Sigmoid colon (tissue), 6 donors: ENCODE measurements at regions not wholly inside any gene's neighbourhood (a gene's known extent, or its start where the extent isn't known, plus 50 kb on each side); places are given as distances from the start of the nearest gene placed in this dataset.

Experiments used
- DNase-seq: peaks from one replicate; pipeline ENCODE4 v3.0.0-alpha.2; 2019
- H3K27ac ChIP-seq, 4 donors: fragments of 200-600 bp; sonication (generic); one replicate each; pipeline ENCODE4 v1.5.1; 2016 to 2019; ENCODE audit warnings: mild to moderate bottlenecking in 1 of 4
- H3K27me3 ChIP-seq, 3 donors: fragments of 200-600 bp; sonication (generic); one replicate each; pipeline ENCODE4 v1.5.1; 2019; ENCODE audit warnings: mild to moderate bottlenecking in 1 of 3
- H3K36me3 ChIP-seq, 4 donors: fragments of 200-600 bp; sonication (generic); one replicate each; pipeline ENCODE4 v1.5.1; 2016 to 2019
- H3K4me1 ChIP-seq, 4 donors: fragments of 200-600 bp; sonication (generic); one replicate each; pipeline ENCODE4 v1.5.1; 2017 to 2019
- H3K4me3 ChIP-seq, 4 donors: fragments of 200-600 bp; sonication (generic); one replicate each; pipeline ENCODE4 v1.5.1; 2017 to 2019; ENCODE audit warnings: mild to moderate bottlenecking in 2 of 4, moderate library complexity in 1 of 4
- H3K9me3 ChIP-seq, 4 donors: fragments of 200-600 bp in 3 of 4; sonication (generic) in 3 of 4; one replicate each; pipeline versions ENCODE4 v1.5.1 to v1.6.1; 2013 to 2019
- CTCF ChIP-seq, 4 experiments: fragments of 450-650 bp in 3 of 4; fragments of 200-600 bp in 1 of 4; IDR thresholded peaks; one replicate each; pipeline ENCODE4 v1.5.1; 2016 to 2019; ENCODE audit warnings: antibody characterized with exemption in 4 of 4, mild to moderate bottlenecking in 3 of 4, moderate library complexity in 2 of 4
- EP300 ChIP-seq, 4 donors: sonication (generic); formaldehyde crosslinking; IDR thresholded peaks; one replicate each; pipeline ENCODE4 v1.6.1; 2017; ENCODE audit warnings: antibody characterized with exemption in 4 of 4
- POLR2A ChIP-seq, 2 donors: fragments of 450-650 bp; IDR thresholded peaks; one replicate each; pipeline ENCODE4 v1.6.1; 2016; ENCODE audit warnings: antibody characterized with exemption in 2 of 2, mild to moderate bottlenecking in 2 of 2, moderate library complexity in 2 of 2
- POLR2AphosphoS5 ChIP-seq, 4 donors: sonication (generic); formaldehyde crosslinking; IDR thresholded peaks; one replicate each; pipeline ENCODE4 v1.6.1; 2017; ENCODE audit warnings: antibody characterized with exemption in 4 of 4
- WGBS, 2 donors: extraction: QIAGEN DNeasy Blood & Tissue Kit; methylation state at CpG; one replicate each; pipeline ENCODE4 v1.1.7; 2013; 5-methylcytosine and 5-hydroxymethylcytosine counted together
- intact Hi-C: fragments of 100-400 bp; cut with DNase I; formaldehyde crosslinking; loops from one replicate; pipeline ENCODE4 v1.15.1; 2023
- donor health status: healthy with polysubstance abuse.
- donor health status: healthy.

GRCh38 chr14:103199124-103199523 lies 75.9 kb downstream of the TNFAIP2 start:
- Histone ChIP-seq H3K27me3 (no peaks in the 10 kb centered on the region), H3K36me3 (no peaks in the 10 kb centered on the region), H3K9me3 (peaks cover 0 to 5% (median 0%) of the 10 kb centered on the region in 4 donors), H3K4me3 (no peak overlapping the region), H3K4me1 (no peaks in the 10 kb centered on the region), H3K27ac (peak overlapping the region; percentile 39 to 73 (median 60))
- intact Hi-C loops, result no loop called here
- no peak for TF ChIP-seq POLR2A (IDR thresholded peaks at IDR 0.05)
- no peak for TF ChIP-seq POLR2AphosphoS5 (IDR thresholded peaks at IDR 0.05)
- TF ChIP-seq EP300 (IDR thresholded peaks at IDR 0.05), result no peak
- TF ChIP-seq CTCF (IDR thresholded peaks at IDR 0.05), result no peak
- 71 to 75% methylated on average over 6 of the region's 6 CpGs for WGBS, 2 donors
- peak; percentile 78 for DNase-seq

- Histone ChIP-seq H3K36me3 (no peaks in the 10 kb centered on the region), H3K4me3 (no peak overlapping the region), H3K4me1 (peaks cover 0 to 7% (median 4%) of the 10 kb centered on the region in 4 donors), H3K9me3 (peaks cover 0 to 12% (median 4%) of the 10 kb centered on the region in 4 donors), H3K27ac (no peak overlapping the region), H3K27me3 (peaks cover 0 to 7% (median 0%) of the 10 kb centered on the region in 3 donors)
- peak; percentile 60 for DNase-seq
- WGBS, 2 donors, result 73 to 82% methylated on average over 6 of the region's 6 CpGs
- TF ChIP-seq POLR2AphosphoS5 (IDR thresholded peaks at IDR 0.05) (peak in 1 of 4 donors; percentile 31), POLR2A (IDR thresholded peaks at IDR 0.05) (no peak), CTCF (IDR thresholded peaks at IDR 0.05) (no peak), EP300 (IDR thresholded peaks at IDR 0.05) (no peak)
- intact Hi-C loops, result no loop called here
Measured at GRCh38 chr14:103201801-103202200, 78.5 kb downstream of the TNFAIP2 start.

GRCh38 chr14:103204852-103205540 lies 81.7 kb downstream of the TNFAIP2 start:
- H3K9me3 ChIP-seq, result peaks cover 0 to 12% (median 4%) of the 10 kb centered on the region in 4 donors
- DNase-seq, result peak; percentile 12
- peaks cover 0 to 21% (median 0%) of the 10 kb centered on the region in 3 donors for H3K27me3 ChIP-seq
- H3K36me3 ChIP-seq, result no peaks in the 10 kb centered on the region
- 79 to 86% methylated on average over 5 of the region's 5 CpGs for WGBS, 2 donors
- peaks cover 0 to 14% (median 13%) of the 10 kb centered on the region in 4 donors for H3K4me1 ChIP-seq
- TF ChIP-seq CTCF (IDR thresholded peaks at IDR 0.05), result no peak
- no peak for TF ChIP-seq POLR2AphosphoS5 (IDR thresholded peaks at IDR 0.05)
- no peak for TF ChIP-seq EP300 (IDR thresholded peaks at IDR 0.05)
- TF ChIP-seq POLR2A (IDR thresholded peaks at IDR 0.05), result no peak
- H3K27ac ChIP-seq, result peak overlapping the region in 2 of 4 donors; percentile 81 to 84
- intact Hi-C loops, result no loop called here
- H3K4me3 ChIP-seq, result no peak overlapping the region

- Histone ChIP-seq H3K27me3 (peaks cover 0 to 21% (median 0%) of the 10 kb centered on the region in 3 donors), H3K9me3 (peaks cover 0 to 12% (median 4%) of the 10 kb centered on the region in 4 donors), H3K27ac (peak overlapping the region; percentile 76 to 84 (median 80)), H3K36me3 (no peaks in the 10 kb centered on the region), H3K4me3 (no peak overlapping the region), H3K4me1 (peaks cover 0 to 14% (median 13%) of the 10 kb centered on the region in 4 donors)
- 82 to 99% methylated on average over 3 of the region's 3 CpGs for whole genome bisulfite sequencing, 2 donors
- TF ChIP-seq POLR2AphosphoS5 (IDR thresholded peaks at IDR 0.05), result no peak
- TF ChIP-seq CTCF (IDR thresholded peaks at IDR 0.05), result no peak
- TF ChIP-seq POLR2A (IDR thresholded peaks at IDR 0.05), result no peak
- no peak for TF ChIP-seq EP300 (IDR thresholded peaks at IDR 0.05)
- DNase-seq, result peak; percentile 59
- intact Hi-C loops, result no loop called here
Measured at GRCh38 chr14:103205541-103205906, 82.3 kb downstream of the TNFAIP2 start.
